HL-60 (cell line): ENCODE measurements at regions not wholly inside any gene's neighbourhood (a gene's known extent, or its start where the extent isn't known, plus 50 kb on each side); places are given as distances from the start of the nearest gene placed in this dataset.

ENCODE experiments used
- CTCF ChIP-seq: IDR thresholded peaks from one replicate; pipeline ENCODE4 v1.5.1; 2011; ENCODE audit warnings: low read length, control low read depth, inconsistent platforms; ENCODE audit not compliant: insufficient read depth
- POLR2AphosphoS5 ChIP-seq: IDR thresholded peaks from 2 replicates; pipeline ENCODE4 v1.6.1; 2012; ENCODE audit warnings: low read depth
- SPI1 ChIP-seq: IDR thresholded peaks from 2 replicates; pipeline ENCODE4 v1.6.1; 2012; ENCODE audit warnings: low read depth, mild to moderate bottlenecking, borderline replicate concordance
- TF ChIP-seq, protein P1 (sequence below): IDR thresholded peaks from 2 replicates; pipeline ENCODE4 v1.6.1; 2012; ENCODE audit warnings: low read depth; ENCODE audit not compliant: insufficient replicate concordance

DNA sequence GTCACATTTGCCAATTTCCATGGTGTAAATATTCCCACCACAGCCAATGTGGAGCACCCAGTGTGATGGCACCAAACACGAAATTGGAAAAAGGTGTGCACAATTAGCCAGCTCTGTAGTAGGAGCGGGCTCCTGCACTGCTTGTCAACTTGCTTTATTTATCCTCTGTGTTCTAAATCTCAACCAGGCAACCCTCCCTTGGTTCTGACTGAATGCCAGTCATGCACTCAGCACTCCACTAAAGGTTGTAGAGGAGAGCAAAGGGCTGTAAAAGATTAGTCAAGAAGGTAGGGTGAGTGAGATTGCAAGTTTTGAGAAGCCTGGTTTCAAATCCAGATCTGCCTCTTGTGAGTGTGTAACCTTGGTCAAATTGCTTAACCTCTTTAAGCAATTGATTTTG lies 71.5 kb upstream of the EGR2 start:
- no peak for TF ChIP-seq POLR2AphosphoS5
- no peak for TF ChIP-seq CTCF
- TF ChIP-seq SPI1 = no peak
- TF ChIP-seq, protein P1, sequence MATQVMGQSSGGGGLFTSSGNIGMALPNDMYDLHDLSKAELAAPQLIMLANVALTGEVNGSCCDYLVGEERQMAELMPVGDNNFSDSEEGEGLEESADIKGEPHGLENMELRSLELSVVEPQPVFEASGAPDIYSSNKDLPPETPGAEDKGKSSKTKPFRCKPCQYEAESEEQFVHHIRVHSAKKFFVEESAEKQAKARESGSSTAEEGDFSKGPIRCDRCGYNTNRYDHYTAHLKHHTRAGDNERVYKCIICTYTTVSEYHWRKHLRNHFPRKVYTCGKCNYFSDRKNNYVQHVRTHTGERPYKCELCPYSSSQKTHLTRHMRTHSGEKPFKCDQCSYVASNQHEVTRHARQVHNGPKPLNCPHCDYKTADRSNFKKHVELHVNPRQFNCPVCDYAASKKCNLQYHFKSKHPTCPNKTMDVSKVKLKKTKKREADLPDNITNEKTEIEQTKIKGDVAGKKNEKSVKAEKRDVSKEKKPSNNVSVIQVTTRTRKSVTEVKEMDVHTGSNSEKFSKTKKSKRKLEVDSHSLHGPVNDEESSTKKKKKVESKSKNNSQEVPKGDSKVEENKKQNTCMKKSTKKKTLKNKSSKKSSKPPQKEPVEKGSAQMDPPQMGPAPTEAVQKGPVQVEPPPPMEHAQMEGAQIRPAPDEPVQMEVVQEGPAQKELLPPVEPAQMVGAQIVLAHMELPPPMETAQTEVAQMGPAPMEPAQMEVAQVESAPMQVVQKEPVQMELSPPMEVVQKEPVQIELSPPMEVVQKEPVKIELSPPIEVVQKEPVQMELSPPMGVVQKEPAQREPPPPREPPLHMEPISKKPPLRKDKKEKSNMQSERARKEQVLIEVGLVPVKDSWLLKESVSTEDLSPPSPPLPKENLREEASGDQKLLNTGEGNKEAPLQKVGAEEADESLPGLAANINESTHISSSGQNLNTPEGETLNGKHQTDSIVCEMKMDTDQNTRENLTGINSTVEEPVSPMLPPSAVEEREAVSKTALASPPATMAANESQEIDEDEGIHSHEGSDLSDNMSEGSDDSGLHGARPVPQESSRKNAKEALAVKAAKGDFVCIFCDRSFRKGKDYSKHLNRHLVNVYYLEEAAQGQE = no peak
